ENCODE measurements at regions not wholly inside any gene's neighbourhood (a gene's known extent, or its start where the extent isn't known, plus 50 kb on each side); places are given as distances from the start of the nearest gene placed in this dataset.

DNA sequence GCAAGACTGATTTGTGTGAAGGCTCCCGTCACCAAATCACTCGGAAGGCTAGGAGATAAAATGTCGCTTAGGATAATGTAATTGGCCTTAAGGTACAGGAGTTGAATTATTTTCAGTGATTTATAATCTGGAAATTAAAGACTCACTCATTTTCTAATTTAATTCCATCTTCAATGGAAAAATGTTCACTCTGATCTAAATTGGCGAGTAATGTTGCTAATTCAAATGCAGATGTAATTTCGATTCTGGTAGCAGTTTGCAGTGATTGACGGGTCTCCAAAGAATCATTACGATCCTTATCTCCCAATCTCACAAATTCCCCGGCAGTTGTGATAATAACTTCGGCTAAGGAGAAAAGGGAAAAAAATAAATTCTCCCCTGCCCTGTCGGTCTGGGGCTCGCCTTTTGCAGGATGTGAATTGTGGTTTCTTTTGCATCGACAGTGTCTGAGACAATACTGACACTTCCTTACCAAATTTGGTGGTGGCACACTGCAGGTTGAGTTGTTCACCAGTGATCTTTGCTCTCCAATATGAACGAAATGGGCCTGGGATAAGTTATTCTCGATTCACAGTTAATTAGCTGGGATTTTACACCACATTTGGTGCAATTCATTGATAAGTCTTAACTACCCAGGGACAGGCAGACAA is 215.1 kb upstream of the GPR26 start:
- no peak for ATAC-seq (ENCODE audit: low FRiP score in 2 of 2)

DNA sequence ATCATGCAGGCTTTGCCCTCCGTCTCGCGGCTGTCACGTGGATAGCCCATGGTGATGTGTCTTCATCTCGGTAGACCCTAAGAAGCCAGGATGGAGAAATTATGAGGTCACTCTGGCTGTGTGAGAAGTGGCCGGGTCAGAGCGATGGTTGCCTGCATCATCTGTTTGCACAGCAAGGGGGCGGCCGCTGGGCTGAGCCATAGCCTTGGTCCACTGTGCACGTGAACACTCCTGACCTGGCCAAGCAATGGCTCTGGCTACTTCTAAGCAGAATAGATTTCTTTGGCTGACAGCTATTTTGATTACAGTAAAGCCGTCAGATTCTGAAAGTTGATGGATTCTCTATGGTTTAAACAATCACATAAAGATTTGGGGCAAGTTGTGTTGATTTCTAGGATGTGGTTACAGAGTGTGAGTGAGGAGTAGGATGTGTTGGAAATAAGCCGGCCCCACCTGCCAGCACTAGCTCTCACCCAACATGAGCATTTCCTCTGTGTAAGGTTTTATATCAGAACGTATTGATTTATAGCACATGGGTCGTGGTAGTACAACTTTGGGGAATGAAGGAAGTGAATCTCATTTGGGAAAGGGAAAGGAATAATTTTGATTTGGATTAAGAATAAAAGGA is 214.4 kb upstream of the GPR26 start:
- TF ChIP-seq, protein P1, sequence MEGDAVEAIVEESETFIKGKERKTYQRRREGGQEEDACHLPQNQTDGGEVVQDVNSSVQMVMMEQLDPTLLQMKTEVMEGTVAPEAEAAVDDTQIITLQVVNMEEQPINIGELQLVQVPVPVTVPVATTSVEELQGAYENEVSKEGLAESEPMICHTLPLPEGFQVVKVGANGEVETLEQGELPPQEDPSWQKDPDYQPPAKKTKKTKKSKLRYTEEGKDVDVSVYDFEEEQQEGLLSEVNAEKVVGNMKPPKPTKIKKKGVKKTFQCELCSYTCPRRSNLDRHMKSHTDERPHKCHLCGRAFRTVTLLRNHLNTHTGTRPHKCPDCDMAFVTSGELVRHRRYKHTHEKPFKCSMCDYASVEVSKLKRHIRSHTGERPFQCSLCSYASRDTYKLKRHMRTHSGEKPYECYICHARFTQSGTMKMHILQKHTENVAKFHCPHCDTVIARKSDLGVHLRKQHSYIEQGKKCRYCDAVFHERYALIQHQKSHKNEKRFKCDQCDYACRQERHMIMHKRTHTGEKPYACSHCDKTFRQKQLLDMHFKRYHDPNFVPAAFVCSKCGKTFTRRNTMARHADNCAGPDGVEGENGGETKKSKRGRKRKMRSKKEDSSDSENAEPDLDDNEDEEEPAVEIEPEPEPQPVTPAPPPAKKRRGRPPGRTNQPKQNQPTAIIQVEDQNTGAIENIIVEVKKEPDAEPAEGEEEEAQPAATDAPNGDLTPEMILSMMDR (IDR thresholded peaks at IDR 0.05) = no peak
- TF ChIP-seq POLR2AphosphoS5 (IDR thresholded peaks at IDR 0.05) = no peak
- no peak for TF ChIP-seq POLR2A (IDR thresholded peaks at IDR 0.05)
- no peak for TF ChIP-seq EP300 (IDR thresholded peaks at IDR 0.05)
- Histone ChIP-seq H3K4me3 (no peak overlapping the region), H3K9me3 (no peaks in the 10 kb centered on the region), H3K4me1 (no peaks in the 10 kb centered on the region), H3K27ac (no peak overlapping the region), H3K36me3 (no peaks in the 10 kb centered on the region), H3K27me3 (no peaks in the 10 kb centered on the region)
- ATAC-seq (ENCODE audit: low FRiP score in 2 of 2) (no peak), DNase-seq (peak in 1 of 2 donors; percentile 43)
- WGBS, 2 donors = 66 to 72% methylated on average over 8 to 14 of the region's 14 CpGs

More for the DNA sequence above, 215.1 kb upstream of the GPR26 start:
- Histone ChIP-seq H3K27ac (no peak overlapping the region), H3K4me3 (no peak overlapping the region), H3K9me3 (no peaks in the 10 kb centered on the region), H3K27me3 (no peaks in the 10 kb centered on the region), H3K4me1 (no peaks in the 10 kb centered on the region), H3K36me3 (no peaks in the 10 kb centered on the region)
- no peak for DNase-seq
- 68 to 70% methylated on average over 14 of the region's 14 CpGs for WGBS, 2 donors
- TF ChIP-seq, protein P1 (IDR thresholded peaks at IDR 0.05) = no peak
- TF ChIP-seq POLR2AphosphoS5 (IDR thresholded peaks at IDR 0.05) (no peak), POLR2A (IDR thresholded peaks at IDR 0.05) (no peak), EP300 (IDR thresholded peaks at IDR 0.05) (no peak)

DNA sequence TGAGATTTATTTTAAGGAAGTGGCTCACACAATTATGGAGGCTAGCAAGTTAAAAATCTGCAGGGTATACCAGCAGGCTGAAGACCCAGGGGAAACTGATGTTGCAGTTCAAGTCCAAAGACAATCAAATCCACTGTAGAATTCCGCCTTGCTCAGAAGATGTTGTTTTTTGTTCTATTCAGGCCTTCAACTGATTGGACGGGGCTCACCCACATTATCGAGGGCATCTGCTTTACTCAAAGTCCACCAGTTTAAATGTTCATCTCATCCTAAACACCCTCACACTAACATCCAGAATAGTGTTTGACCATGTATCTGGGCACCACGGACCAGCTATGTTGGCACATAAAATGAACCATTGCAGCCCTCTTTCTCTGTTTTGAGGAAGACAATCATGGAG is 211.2 kb upstream of the GPR26 start:
- ATAC-seq (ENCODE audit: low FRiP score in 2 of 2) (no peak), DNase-seq (no peak)
- WGBS, 2 donors = 90 to 92% methylated on average over 4 of the region's 4 CpGs
- Histone ChIP-seq H3K4me3 (no peak overlapping the region), H3K27ac (no peak overlapping the region), H3K36me3 (no peaks in the 10 kb centered on the region), H3K4me1 (no peaks in the 10 kb centered on the region), H3K9me3 (no peaks in the 10 kb centered on the region), H3K27me3 (no peaks in the 10 kb centered on the region)
- no peak for TF ChIP-seq POLR2AphosphoS5 (IDR thresholded peaks at IDR 0.05)
- TF ChIP-seq POLR2A (IDR thresholded peaks at IDR 0.05) = no peak
- TF ChIP-seq, protein P1 (IDR thresholded peaks at IDR 0.05) = no peak
- no peak for TF ChIP-seq EP300 (IDR thresholded peaks at IDR 0.05)

DNA sequence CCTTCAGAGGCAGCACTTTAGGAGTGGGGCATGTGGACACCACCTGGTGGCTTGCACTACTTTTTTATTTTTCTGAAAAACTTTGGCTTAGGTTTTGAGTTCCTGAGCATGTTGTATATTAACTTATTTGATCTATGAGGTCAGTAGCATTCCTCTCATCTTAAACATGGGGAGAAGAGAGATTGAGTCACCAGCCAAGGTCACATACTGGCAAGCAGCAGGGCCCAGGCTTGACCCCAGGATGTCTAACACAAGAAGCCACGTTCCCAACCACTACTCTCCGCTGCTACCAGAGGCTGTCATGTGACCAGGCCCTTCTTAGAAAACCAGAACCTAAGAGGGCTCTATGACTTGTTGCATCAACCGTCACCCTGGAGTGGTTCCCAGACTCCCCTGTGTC is 210.3 kb upstream of the GPR26 start:
- WGBS, 2 donors = 69 to 74% methylated on average over 3 of the region's 3 CpGs
- TF ChIP-seq POLR2AphosphoS5 (IDR thresholded peaks at IDR 0.05) = no peak
- TF ChIP-seq, protein P1 (IDR thresholded peaks at IDR 0.05) = no peak
- no peak for TF ChIP-seq EP300 (IDR thresholded peaks at IDR 0.05)
- TF ChIP-seq POLR2A (IDR thresholded peaks at IDR 0.05) = no peak
- Histone ChIP-seq H3K36me3 (no peaks in the 10 kb centered on the region), H3K4me1 (no peaks in the 10 kb centered on the region), H3K9me3 (no peaks in the 10 kb centered on the region), H3K27me3 (no peaks in the 10 kb centered on the region), H3K4me3 (no peak overlapping the region), H3K27ac (no peak overlapping the region)
- DNase-seq = no peak
- no peak for ATAC-seq (ENCODE audit: low FRiP score in 2 of 2)

DNA sequence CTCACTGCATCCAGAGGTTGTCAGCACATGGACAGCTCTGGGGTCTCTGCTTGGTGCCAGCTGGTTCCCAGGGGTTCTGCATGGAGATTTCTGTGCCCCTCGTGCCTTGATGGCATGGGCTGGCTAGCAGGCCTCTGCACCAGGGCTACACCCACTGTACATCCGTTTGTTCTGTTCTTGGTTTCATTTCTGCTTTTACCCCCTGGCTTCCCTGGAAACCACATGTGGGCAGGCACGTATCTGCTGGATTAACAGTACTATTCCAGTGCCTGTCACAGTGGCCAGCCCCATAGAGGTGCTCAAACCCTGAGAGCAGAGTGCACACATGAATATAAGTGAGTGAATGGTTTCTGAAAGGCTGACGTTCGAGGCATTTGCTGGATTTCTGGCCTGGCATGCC is 207.2 kb upstream of the GPR26 start:
- Histone ChIP-seq H3K36me3 (no peaks in the 10 kb centered on the region), H3K27ac (no peak overlapping the region)
- TF ChIP-seq, protein P1 (IDR thresholded peaks at IDR 0.05) = no peak
- TF ChIP-seq POLR2A (IDR thresholded peaks at IDR 0.05) (no peak), EP300 (IDR thresholded peaks at IDR 0.05) (no peak), POLR2AphosphoS5 (IDR thresholded peaks at IDR 0.05) (no peak)

More for the DNA sequence above, 207.2 kb upstream of the GPR26 start:
- Histone ChIP-seq H3K27me3 (no peaks in the 10 kb centered on the region), H3K4me1 (no peaks in the 10 kb centered on the region), H3K4me3 (no peak overlapping the region), H3K9me3 (no peaks in the 10 kb centered on the region)
- DNase-seq (no peak), ATAC-seq (ENCODE audit: low FRiP score in 2 of 2) (no peak)
- WGBS, 2 donors = 60 to 64% methylated on average over 3 to 5 of the region's 5 CpGs
